ENCODE measurements at regions not wholly inside any gene's neighbourhood (a gene's known extent, or its start where the extent isn't known, plus 50 kb on each side); places are given as distances from the start of the nearest gene placed in this dataset.
"Not testable (repeated sequence)": the region's sequence is repeated elsewhere in the genome, so short reads cannot be mapped to it uniquely, and the experiment has no call there.

DNA sequence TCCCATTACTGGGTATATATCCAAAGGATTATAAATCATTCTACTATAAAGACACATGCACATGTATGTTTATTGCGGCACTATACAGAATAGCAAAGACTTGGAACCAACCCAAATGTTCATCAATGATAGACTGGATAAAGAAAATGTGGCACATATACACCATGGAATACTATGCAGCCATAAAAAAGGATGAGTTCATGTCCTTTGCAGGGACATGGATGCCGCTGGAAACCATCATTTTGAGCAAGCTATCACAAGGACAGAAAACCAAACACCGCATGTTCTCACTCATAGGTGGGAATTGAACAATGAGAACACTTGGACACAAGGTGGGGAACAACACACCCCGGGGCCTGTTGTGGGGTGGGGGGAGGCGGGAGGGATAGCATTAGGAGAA, 57.0 kb upstream of the NEUROD1 start:
- H3K36me3 ChIP-seq (ENCODE audit: control insufficient read depth, insufficient read depth, low read length); H3K4me1 ChIP-seq (ENCODE audit: control insufficient read depth, insufficient read depth, low read length); H3K9ac ChIP-seq (ENCODE audit: low read length); H3K9me3 ChIP-seq (ENCODE audit: control insufficient read depth, low read length); H3K27me3 ChIP-seq (ENCODE audit: control insufficient read depth, insufficient read depth, low read length); H3K4me3 ChIP-seq (ENCODE audit: low read length): not testable (repeated sequence)

DNA sequence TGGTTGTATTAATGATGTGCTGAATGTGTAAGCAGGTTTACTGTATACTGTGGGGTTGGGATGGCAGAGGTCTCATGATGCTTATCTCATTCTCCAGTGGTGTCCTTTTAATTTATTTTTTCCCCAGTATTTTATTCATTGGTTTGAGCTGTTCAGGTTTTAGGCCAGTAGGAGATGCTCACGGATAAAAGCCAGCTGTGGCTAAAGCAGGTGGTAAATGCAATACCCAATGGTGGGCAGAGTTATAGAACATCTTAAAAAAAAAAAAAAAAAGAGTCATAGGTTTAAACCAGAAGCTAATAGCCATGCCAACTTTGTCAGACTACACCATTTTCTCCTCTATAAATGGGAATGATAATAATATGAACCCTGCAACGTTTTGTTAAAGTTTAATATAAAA, 57.8 kb upstream of the NEUROD1 start:
- H3K36me3 ChIP-seq (ENCODE audit: control insufficient read depth, insufficient read depth, low read length): no peaks in the 10 kb centered on the region
- H3K4me3 ChIP-seq (ENCODE audit: low read length): no peak overlapping the region
- H3K4me1 ChIP-seq (ENCODE audit: control insufficient read depth, insufficient read depth, low read length): no peaks in the 10 kb centered on the region
- H3K9ac ChIP-seq (ENCODE audit: low read length): no peak overlapping the region
- H3K27me3 ChIP-seq (ENCODE audit: control insufficient read depth, insufficient read depth, low read length): no peaks in the 10 kb centered on the region
- H3K9me3 ChIP-seq (ENCODE audit: control insufficient read depth, low read length): no peaks in the 10 kb centered on the region

DNA sequence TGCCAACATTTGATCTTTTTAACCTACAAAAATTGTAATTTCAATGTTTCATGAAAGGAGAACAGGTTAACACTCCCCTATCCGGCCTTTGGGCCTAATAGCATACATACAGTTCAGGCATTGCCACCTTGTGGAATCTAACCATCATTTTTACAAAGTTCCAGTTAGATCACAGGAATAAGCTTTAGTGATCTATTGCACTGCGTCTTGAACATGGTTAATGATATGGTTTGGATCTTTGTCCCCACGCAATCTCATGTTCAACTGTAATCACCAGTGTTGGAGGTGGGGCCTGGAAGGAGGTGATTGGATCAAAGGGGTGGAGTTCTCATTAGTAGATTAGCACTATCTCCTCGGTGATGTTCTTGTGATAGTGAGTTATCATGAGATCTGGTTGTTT, 58.2 kb upstream of the NEUROD1 start:
- H3K36me3 ChIP-seq (ENCODE audit: control insufficient read depth, insufficient read depth, low read length): no peaks in the 10 kb centered on the region
- H3K27me3 ChIP-seq (ENCODE audit: control insufficient read depth, insufficient read depth, low read length): no peaks in the 10 kb centered on the region
- H3K9ac ChIP-seq (ENCODE audit: low read length): no peak overlapping the region
- no peaks in the 10 kb centered on the region for H3K9me3 ChIP-seq (ENCODE audit: control insufficient read depth, low read length)
- no peaks in the 10 kb centered on the region for H3K4me1 ChIP-seq (ENCODE audit: control insufficient read depth, insufficient read depth, low read length)
- no peak overlapping the region for H3K4me3 ChIP-seq (ENCODE audit: low read length)

DNA sequence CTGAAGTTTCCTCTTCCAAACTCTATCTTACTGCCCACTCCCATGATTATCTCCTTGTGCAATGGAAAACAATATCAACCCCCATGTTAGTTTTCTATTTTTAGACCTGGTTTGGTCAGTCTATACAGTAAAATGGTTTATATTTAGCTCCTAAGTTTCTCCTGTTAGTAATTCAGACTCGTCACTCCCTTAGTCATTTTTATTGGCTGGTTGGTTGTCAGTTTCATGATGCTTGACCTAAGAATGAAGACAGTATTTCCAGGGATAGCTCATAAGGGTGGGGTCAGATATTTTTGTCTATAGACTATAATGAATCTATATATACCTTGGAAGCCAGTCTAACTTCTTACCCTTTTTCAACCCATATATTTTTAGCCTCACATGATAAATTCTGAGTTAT, 61.4 kb upstream of the NEUROD1 start:
- H3K36me3 ChIP-seq (ENCODE audit: control insufficient read depth, insufficient read depth, low read length): no peaks in the 10 kb centered on the region
- H3K27me3 ChIP-seq (ENCODE audit: control insufficient read depth, insufficient read depth, low read length): no peaks in the 10 kb centered on the region
- no peaks in the 10 kb centered on the region for H3K9me3 ChIP-seq (ENCODE audit: control insufficient read depth, low read length)
- H3K9ac ChIP-seq (ENCODE audit: low read length): no peak overlapping the region
- H3K4me1 ChIP-seq (ENCODE audit: control insufficient read depth, insufficient read depth, low read length): no peaks in the 10 kb centered on the region
- no peak overlapping the region for H3K4me3 ChIP-seq (ENCODE audit: low read length)

DNA sequence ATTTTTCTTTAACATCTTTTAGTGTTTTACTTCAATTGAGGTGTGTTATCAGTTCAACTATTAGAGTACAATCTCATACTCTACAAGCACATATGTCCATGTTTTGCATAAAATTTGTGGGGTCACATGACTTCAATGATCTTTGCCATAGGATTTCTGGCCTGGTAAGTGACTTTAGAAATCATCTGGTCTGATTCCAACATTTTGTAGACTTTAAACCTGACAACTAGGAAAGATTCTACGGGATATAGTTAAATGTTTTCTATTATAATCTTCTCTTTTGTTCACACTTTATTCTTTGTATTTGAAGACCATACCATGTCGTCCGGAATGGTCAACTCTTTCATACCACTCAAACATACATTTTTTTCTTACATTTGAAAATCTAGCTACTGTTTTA, 62.0 kb upstream of the NEUROD1 start:
- no peak overlapping the region for H3K4me3 ChIP-seq (ENCODE audit: low read length)
- H3K27me3 ChIP-seq (ENCODE audit: control insufficient read depth, insufficient read depth, low read length): no peaks in the 10 kb centered on the region
- H3K4me1 ChIP-seq (ENCODE audit: control insufficient read depth, insufficient read depth, low read length): no peaks in the 10 kb centered on the region
- no peaks in the 10 kb centered on the region for H3K9me3 ChIP-seq (ENCODE audit: control insufficient read depth, low read length)
- H3K36me3 ChIP-seq (ENCODE audit: control insufficient read depth, insufficient read depth, low read length): no peaks in the 10 kb centered on the region
- H3K9ac ChIP-seq (ENCODE audit: low read length): no peak overlapping the region

DNA sequence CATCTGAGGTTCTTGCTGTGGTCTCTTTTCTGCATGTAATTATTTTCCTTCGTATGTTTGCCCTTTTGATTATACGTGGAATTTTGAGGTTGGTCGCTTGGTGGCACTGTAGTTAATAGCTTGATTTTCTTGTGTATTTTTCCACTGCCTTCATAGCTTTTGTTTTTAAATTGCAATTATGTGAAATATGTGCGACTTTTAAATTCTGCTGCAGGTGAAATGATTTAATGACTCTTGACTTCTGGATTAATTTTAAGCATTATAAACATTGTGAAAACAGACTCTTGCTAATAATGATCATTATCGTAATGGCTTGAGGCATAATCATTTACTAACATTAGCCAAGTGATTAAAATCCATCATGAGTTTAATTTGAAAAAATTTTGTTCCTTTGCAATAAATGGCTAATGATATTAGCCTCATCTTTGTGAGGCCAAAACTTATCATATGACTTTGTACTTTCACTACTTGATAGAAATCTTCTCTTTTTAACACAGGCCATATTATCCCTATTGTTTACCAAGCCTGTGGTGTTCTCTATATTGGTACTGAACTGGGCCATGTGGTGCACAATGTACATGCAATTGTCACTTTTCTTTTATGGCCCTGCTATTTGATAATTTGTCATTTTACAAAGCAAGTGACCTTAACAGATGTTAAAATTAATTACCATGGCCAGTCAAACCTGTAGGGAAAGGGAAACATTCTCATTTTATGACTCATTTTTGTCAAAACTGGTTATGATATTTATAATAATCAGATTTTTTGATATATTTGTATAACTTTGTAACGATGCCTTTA, 62.8 kb upstream of the NEUROD1 start:
- no peaks in the 10 kb centered on the region for H3K36me3 ChIP-seq (ENCODE audit: control insufficient read depth, insufficient read depth, low read length)
- no peaks in the 10 kb centered on the region for H3K9me3 ChIP-seq (ENCODE audit: control insufficient read depth, low read length)
- no peaks in the 10 kb centered on the region for H3K27me3 ChIP-seq (ENCODE audit: control insufficient read depth, insufficient read depth, low read length)
- no peaks in the 10 kb centered on the region for H3K4me1 ChIP-seq (ENCODE audit: control insufficient read depth, insufficient read depth, low read length)
- H3K4me3 ChIP-seq (ENCODE audit: low read length): no peak overlapping the region
- no peak overlapping the region for H3K9ac ChIP-seq (ENCODE audit: low read length)

DNA sequence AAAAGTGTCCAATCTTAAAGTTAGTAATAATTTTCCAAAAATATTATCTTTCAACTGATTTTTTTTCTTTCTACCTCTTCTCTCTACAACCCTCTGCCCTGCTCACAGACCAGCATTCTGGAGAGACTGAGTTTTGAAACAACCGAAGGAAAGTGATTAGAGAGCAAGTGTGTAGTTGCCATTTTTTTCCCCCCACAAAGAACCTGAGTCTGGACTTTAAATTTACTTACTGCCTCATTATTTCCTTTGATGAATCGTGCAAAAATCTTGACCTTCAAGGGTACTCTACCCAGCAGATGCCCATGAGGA, 63.4 kb upstream of the NEUROD1 start:
- Histone ChIP-seq H3K9ac (ENCODE audit: low read length) (no peak overlapping the region), H3K27me3 (ENCODE audit: control insufficient read depth, insufficient read depth, low read length) (no peaks in the 10 kb centered on the region), H3K9me3 (ENCODE audit: control insufficient read depth, low read length) (no peaks in the 10 kb centered on the region), H3K36me3 (ENCODE audit: control insufficient read depth, insufficient read depth, low read length) (no peaks in the 10 kb centered on the region), H3K4me1 (ENCODE audit: control insufficient read depth, insufficient read depth, low read length) (no peaks in the 10 kb centered on the region), H3K4me3 (ENCODE audit: low read length) (no peak overlapping the region)

DNA sequence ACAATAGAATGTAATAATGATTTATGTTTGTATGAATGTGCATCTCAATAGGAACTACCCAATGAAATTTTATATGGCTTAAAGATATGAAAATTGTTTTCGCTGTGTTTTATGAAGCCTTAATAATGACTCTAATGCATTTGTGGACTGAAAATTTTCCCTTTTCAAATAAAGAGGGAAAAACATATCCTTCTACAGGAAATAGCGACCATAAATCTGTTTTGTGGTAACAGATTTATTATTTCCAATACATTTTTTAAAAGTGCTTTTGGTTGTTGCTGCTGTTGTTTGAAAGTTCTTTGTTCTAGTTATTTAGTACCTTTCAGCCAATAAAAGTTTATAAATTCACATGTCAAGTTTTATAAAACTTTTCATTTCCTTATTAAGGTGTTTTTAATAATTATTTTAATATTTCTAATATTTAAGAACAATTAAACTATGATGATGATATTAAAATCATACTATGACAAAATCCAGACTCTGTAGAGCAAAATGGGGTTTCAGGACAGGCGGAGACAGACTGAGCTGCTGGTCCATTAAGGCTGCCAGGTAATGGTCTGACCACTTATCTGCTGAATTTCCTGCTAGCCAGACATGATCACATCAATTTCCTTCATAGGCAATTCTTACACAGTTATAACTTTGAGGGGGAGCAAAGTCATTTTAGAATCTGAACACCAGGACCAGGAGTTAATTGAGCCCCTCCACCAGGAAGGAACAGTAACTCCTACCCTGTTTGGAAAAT, 65.7 kb upstream of the NEUROD1 start:
- Histone ChIP-seq H3K4me3 (ENCODE audit: low read length) (no peak overlapping the region), H3K9ac (ENCODE audit: low read length) (no peak overlapping the region), H3K36me3 (ENCODE audit: control insufficient read depth, insufficient read depth, low read length) (no peaks in the 10 kb centered on the region), H3K9me3 (ENCODE audit: control insufficient read depth, low read length) (no peaks in the 10 kb centered on the region), H3K27me3 (ENCODE audit: control insufficient read depth, insufficient read depth, low read length) (no peaks in the 10 kb centered on the region), H3K4me1 (ENCODE audit: control insufficient read depth, insufficient read depth, low read length) (no peaks in the 10 kb centered on the region)

DNA sequence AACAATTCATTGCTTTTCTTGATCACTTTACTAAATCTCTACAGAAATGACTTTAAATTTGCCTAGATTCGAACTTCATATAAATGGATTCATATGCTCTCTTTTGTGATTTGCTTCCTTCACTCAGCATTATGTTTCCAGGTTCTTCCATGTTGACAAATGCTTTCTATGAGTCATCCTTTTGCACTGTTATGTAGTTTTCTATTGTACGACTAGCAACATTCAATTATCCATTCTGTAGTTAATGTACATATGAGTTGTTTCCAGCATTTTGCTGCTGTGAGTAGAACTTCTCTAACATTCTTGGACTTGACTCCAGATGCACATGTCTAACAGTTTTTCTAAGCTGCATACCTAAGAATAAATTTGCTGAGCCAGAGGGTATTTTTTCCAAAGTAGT, 66.5 kb upstream of the NEUROD1 start:
- Histone ChIP-seq H3K36me3 (ENCODE audit: control insufficient read depth, insufficient read depth, low read length) (no peaks in the 10 kb centered on the region), H3K27me3 (ENCODE audit: control insufficient read depth, insufficient read depth, low read length) (no peaks in the 10 kb centered on the region), H3K4me1 (ENCODE audit: control insufficient read depth, insufficient read depth, low read length) (no peaks in the 10 kb centered on the region), H3K9ac (ENCODE audit: low read length) (no peak overlapping the region), H3K4me3 (ENCODE audit: low read length) (no peak overlapping the region), H3K9me3 (ENCODE audit: control insufficient read depth, low read length) (no peaks in the 10 kb centered on the region)

DNA sequence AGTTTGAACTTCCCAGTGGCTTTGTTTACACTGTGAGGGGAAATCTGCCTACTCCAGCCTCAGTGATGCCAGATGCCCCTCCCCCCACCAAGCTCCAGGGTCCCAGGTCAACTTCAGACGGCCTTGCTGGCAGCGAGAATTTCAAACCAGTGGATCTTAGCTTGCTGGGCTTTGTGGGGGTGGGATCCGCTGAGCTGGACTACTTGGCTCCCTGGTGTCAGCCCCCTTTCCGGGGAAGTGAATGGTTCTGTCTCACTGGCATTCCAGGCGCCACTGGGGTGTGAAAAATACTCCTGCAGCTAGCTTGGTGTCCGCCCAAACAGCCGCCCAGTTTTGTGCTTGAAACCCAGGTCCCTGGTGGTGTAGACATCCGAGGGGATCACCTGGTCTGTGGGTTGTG, 70.0 kb upstream of the NEUROD1 start:
- Histone ChIP-seq H3K9ac (ENCODE audit: low read length) (no peak overlapping the region), H3K36me3 (ENCODE audit: control insufficient read depth, insufficient read depth, low read length) (no peaks in the 10 kb centered on the region), H3K4me3 (ENCODE audit: low read length) (no peak overlapping the region), H3K4me1 (ENCODE audit: control insufficient read depth, insufficient read depth, low read length) (peaks cover 17% of the 10 kb centered on the region), H3K27me3 (ENCODE audit: control insufficient read depth, insufficient read depth, low read length) (no peaks in the 10 kb centered on the region), H3K9me3 (ENCODE audit: control insufficient read depth, low read length) (no peaks in the 10 kb centered on the region)

DNA sequence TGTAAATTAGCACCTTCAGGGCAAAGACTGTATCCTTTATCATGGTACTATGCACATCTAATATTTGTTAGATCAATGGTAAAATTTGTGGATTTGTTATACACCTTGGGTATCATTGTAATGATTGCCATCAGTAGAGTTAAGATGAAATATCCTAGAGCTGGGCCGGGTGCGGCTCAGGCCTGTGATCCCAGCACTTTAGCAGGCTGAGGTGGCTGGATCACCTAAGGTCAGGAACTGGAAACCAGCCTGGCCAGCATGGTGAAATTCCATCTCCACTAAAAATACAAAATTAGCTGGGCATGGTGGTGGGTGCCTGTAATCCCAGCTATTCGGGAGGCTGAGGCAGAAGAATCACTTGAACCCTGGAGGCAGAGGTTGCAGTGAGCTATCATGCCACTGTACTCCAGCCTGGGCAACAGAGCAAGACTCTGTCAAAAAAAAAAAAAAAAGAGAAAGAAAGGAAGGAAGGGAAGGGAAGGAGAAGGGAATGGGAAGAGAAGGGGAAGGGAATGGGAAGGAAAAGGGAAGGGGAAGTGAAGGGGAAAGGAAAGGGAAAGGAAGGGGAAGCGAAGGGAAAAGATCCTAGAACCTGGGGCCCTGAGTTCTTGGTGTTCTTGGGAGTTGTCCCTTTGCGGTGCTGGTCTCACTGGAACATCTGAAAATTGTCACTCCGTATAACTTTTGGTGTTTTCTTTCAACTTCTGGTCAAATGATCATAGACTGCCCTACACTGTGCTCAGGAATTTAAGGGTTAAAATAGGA, 71.1 kb upstream of the NEUROD1 start:
- Histone ChIP-seq H3K9ac (ENCODE audit: low read length) (no peak overlapping the region), H3K4me3 (ENCODE audit: low read length) (no peak overlapping the region), H3K27me3 (ENCODE audit: control insufficient read depth, insufficient read depth, low read length) (no peaks in the 10 kb centered on the region), H3K9me3 (ENCODE audit: control insufficient read depth, low read length) (no peaks in the 10 kb centered on the region), H3K36me3 (ENCODE audit: control insufficient read depth, insufficient read depth, low read length) (no peaks in the 10 kb centered on the region), H3K4me1 (ENCODE audit: control insufficient read depth, insufficient read depth, low read length) (peaks cover 17% of the 10 kb centered on the region)

DNA sequence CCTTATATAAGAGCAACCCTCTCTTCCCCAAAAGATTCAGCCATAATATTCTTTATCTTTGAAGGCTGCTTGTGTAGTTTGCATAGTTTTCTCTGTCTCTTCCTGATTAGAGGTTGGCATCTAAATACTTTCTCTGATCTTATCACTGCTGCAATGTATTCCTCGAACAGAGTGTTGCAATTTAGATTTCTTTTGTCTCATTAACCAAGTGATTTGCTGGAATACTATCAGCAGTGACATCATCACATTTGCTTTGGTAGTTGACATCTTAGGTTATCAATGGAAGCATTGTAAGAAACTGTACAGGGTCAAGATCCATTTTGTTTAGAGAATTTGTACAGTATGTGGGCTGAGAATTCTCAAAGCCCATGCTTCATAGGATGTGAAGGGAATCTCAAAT, 72.0 kb upstream of the NEUROD1 start:
- no peak overlapping the region for H3K9ac ChIP-seq (ENCODE audit: low read length)
- peaks cover 17% of the 10 kb centered on the region for H3K4me1 ChIP-seq (ENCODE audit: control insufficient read depth, insufficient read depth, low read length)
- H3K4me3 ChIP-seq (ENCODE audit: low read length): no peak overlapping the region
- H3K36me3 ChIP-seq (ENCODE audit: control insufficient read depth, insufficient read depth, low read length): no peaks in the 10 kb centered on the region
- H3K27me3 ChIP-seq (ENCODE audit: control insufficient read depth, insufficient read depth, low read length): no peaks in the 10 kb centered on the region
- H3K9me3 ChIP-seq (ENCODE audit: control insufficient read depth, low read length): no peaks in the 10 kb centered on the region
